BE2C (cell line): ENCODE measurements at regions not wholly inside any gene's neighbourhood (a gene's known extent, or its start where the extent isn't known, plus 50 kb on each side); places are given as distances from the start of the nearest gene placed in this dataset.

Experiments
- DNase-seq: peaks from one replicate; pipeline ENCODE4 v3.0.0-alpha.2; 2020
- H3K27me3 ChIP-seq: fragments of 250-450 bp; sonication (Bioruptor Pico); 2 replicates; pipeline ENCODE4 v1.5.1; 2020; ENCODE audit warnings: mild to moderate bottlenecking
- H3K36me3 ChIP-seq: fragments of 250-450 bp; sonication (Bioruptor Pico); 2 replicates; pipeline ENCODE4 v1.5.1; 2020; ENCODE audit warnings: mild to moderate bottlenecking
- H3K4me1 ChIP-seq: fragments of 250-450 bp; sonication (Bioruptor Pico); 2 replicates; pipeline ENCODE4 v1.5.1; 2020
- H3K4me3 ChIP-seq: 2 replicates; pipeline ENCODE4 v1.5.1; 2011; ENCODE audit warnings: low read depth, low read length
- H3K9me3 ChIP-seq: fragments of 250-450 bp; sonication (Bioruptor Pico); 2 replicates; pipeline ENCODE4 v1.5.1; 2020
- TF ChIP-seq, protein P1 (sequence below): IDR thresholded peaks from 2 replicates; pipeline ENCODE4 v1.5.1; 2012; ENCODE audit warnings: mild to moderate bottlenecking, low read depth, low read length

DNA sequence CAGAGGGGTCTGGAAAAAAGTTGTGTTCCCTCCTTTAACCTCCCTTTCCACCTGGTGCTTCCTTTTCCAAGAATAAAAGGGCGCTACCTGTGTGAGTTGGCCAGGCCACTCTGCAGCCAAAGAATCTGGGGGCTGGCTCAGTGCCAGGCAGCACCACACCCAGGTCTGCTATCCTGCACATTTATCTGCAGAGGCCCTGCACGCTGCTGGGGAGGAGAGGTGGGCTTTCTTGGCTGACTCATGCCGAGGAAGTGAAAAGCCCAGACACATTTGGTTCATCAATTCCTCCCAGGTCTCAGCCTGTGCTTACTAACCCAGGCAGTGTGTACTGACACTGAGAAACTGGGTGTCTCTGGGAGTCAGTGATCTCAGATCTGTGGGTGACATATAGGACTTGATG, 79.8 kb upstream of the F3 start:
- Histone ChIP-seq H3K4me1 (no peaks in the 10 kb centered on the region), H3K36me3 (no peaks in the 10 kb centered on the region), H3K9me3 (no peaks in the 10 kb centered on the region), H3K27me3 (no peaks in the 10 kb centered on the region), H3K4me3 (no peak overlapping the region)
- DNase-seq: peak; percentile 35
- TF ChIP-seq, protein P1, sequence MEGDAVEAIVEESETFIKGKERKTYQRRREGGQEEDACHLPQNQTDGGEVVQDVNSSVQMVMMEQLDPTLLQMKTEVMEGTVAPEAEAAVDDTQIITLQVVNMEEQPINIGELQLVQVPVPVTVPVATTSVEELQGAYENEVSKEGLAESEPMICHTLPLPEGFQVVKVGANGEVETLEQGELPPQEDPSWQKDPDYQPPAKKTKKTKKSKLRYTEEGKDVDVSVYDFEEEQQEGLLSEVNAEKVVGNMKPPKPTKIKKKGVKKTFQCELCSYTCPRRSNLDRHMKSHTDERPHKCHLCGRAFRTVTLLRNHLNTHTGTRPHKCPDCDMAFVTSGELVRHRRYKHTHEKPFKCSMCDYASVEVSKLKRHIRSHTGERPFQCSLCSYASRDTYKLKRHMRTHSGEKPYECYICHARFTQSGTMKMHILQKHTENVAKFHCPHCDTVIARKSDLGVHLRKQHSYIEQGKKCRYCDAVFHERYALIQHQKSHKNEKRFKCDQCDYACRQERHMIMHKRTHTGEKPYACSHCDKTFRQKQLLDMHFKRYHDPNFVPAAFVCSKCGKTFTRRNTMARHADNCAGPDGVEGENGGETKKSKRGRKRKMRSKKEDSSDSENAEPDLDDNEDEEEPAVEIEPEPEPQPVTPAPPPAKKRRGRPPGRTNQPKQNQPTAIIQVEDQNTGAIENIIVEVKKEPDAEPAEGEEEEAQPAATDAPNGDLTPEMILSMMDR: no peak

DNA sequence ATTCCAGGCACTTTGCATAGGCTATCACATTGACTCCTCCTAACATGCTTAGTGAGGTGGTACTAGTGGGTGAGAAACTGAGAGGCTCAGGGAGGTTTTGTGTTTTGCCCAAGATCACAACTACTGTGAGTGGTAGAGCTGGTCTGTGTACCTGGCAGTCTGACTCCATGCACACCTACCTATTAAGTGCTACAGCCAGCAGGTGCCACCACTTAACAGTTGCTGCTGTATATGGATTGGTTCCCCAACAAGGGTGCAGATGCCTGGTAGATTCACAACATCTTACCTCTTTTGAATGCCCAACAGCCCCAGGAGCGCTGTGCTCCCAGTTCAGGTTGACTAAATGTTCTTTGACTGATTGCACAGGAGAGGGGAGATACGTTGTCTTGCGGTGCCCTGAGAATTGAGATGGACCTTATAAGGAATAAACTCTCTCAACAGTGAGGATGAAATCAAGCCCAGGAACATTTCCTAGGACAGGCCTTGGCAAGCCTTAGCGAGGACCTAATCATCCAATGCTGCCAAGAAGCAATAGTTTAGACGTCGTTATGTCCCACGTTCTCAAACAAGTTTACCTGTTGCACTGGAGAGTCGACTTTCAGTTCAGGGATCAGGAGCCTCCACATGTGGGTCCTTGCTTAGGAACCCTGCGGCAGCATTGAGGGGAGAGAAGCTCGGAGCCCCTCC, 78.9 kb upstream of the F3 start:
- H3K36me3 ChIP-seq: no peaks in the 10 kb centered on the region
- H3K9me3 ChIP-seq: no peaks in the 10 kb centered on the region
- DNase-seq: no peak
- H3K4me3 ChIP-seq: no peak overlapping the region
- TF ChIP-seq, protein P1: no peak
- no peaks in the 10 kb centered on the region for H3K4me1 ChIP-seq
- H3K27me3 ChIP-seq: no peaks in the 10 kb centered on the region

DNA sequence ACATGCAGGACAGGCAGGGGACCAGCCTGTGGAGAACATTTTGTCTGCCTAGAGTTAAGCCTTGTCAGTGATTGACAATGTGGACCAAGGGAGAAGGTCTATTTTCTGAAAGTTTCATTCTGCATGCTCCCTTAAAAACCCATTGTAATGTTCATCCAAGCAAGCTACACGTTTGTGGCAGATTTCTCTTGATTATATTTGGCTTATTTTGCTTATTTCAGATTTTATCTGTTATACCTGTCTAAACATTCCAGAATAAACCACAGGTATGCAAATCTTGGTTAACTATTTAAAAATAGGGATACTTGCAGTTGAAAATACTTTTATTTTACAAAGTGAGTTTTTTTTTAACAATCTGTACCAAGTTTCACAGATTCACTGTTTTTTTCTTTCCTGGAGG, 78.2 kb upstream of the F3 start:
- TF ChIP-seq, protein P1: no peak
- no peak for DNase-seq
- H3K4me1 ChIP-seq: no peaks in the 10 kb centered on the region
- H3K9me3 ChIP-seq: no peaks in the 10 kb centered on the region
- no peak overlapping the region for H3K4me3 ChIP-seq
- no peaks in the 10 kb centered on the region for H3K27me3 ChIP-seq
- no peaks in the 10 kb centered on the region for H3K36me3 ChIP-seq

DNA sequence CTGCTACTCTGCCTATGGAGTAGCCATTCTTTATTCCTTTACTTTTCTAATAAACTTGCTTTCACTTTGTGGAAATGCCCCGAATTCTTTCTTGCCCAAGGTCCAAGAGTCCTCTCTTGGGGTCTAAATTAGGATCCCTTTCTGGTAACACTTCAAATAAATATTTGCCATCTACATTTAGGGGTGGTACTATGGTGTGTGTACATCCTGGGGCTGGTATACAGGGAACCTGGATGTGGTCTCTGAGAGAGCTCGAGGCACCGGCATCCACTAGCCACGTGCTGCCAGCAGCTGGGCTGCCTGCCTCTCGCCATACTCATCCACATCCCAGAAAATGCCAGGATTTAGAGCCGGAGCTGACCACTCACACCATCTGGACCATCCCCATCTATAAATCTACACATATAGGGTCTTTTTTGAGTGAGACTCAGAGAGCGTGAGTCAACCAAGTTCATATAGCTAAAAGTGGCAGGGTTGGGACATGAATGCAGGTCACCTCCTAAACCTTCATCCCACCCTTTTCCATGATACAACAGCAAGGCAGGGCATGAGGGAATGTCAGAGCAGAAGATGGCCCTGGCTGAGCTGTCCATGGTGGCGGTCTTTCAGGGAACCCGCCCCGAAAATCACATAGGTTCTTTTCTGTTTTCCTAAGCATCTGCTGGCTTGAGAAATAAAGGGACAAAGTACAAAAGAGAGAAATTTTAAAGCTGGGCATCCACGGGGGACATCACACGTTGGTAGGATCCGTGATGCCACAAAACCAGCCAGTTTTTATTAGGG, 76.6 kb upstream of the F3 start:
- TF ChIP-seq, protein P1: no peak
- no peaks in the 10 kb centered on the region for H3K9me3 ChIP-seq
- no peak overlapping the region for H3K4me3 ChIP-seq
- no peak for DNase-seq
- no peaks in the 10 kb centered on the region for H3K27me3 ChIP-seq
- no peaks in the 10 kb centered on the region for H3K36me3 ChIP-seq
- H3K4me1 ChIP-seq: no peaks in the 10 kb centered on the region

DNA sequence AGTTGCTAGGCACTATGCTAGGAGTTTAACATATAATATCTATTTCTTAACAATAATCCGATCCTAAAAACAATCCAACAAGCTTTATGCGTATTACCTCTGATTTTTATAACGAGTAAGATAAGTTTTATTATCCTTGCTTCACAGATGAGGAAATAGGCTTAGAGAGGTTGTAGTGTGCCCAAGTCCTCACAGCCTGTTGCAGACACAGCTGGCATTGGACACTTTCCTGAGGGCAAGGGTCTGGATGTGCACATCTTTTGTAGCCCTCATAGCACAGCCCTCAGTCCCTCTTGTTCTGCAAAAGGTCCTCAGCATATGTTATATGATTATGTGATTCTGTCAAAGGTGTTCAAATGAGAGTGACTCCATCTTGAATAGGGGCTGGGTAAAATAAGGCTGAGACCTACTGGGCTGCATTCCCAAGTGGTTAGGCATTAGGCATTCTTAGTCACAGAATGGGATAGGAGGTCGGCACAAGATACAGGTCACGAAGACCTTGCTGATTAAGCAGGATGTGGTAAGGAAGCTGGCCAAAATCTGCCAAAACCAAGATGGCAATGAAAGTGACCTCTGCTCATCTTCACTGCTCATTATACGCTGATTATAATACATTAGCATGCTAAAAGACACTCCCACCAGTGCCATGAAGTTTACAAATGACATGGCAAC, 75.7 kb upstream of the F3 start:
- Histone ChIP-seq H3K36me3 (no peaks in the 10 kb centered on the region), H3K4me3 (no peak overlapping the region), H3K9me3 (no peaks in the 10 kb centered on the region), H3K27me3 (no peaks in the 10 kb centered on the region), H3K4me1 (no peaks in the 10 kb centered on the region)
- DNase-seq: no peak
- TF ChIP-seq, protein P1: no peak
